NCI-H2107 treated with DMSO at 0.1 percent for 48 hours (cell line): ENCODE measurements at regions not wholly inside any gene's neighbourhood (a gene's known extent, or its start where the extent isn't known, plus 50 kb on each side); places are given as distances from the start of the nearest gene placed in this dataset.

ENCODE experiments used
- DNase-seq: peaks from one replicate; lab custom pipeline; 2025; ENCODE audit not compliant: unreplicated experiment; lab: John Stamatoyannopoulos, UW

- no peak for DNase-seq
These were observed 1023.5 kb downstream of the BRD1 start for GRCh38 chr22:48803948-48804810.

- no peak for DNase-seq
These were observed 1024.3 kb downstream of the BRD1 start for GRCh38 chr22:48803171-48803947.

- no peak for DNase-seq
These were observed 1025.1 kb downstream of the BRD1 start for GRCh38 chr22:48802576-48802975.

- no peak for DNase-seq
These were observed 1026.6 kb downstream of the BRD1 start for GRCh38 chr22:48800886-48801607.

GRCh38 chr22:48800036-48800885 lies 1027.4 kb downstream of the BRD1 start:
- no peak for DNase-seq

GRCh38 chr22:48799227-48799970 lies 1028.3 kb downstream of the BRD1 start:
- no peak for DNase-seq

GRCh38 chr22:48798281-48799226 lies 1029.1 kb downstream of the BRD1 start:
- DNase-seq, result no peak

GRCh38 chr22:48797731-48798130 lies 1029.9 kb downstream of the BRD1 start:
- DNase-seq, result no peak

- DNase-seq, result no peak
These were observed 1031.2 kb downstream of the BRD1 start for GRCh38 chr22:48796310-48797015.

- DNase-seq, result no peak
These were observed 1032.0 kb downstream of the BRD1 start for GRCh38 chr22:48795664-48796063.

- DNase-seq, result no peak
These were observed 1032.8 kb downstream of the BRD1 start for GRCh38 chr22:48794906-48795305.

GRCh38 chr22:48793949-48794348 lies 1033.7 kb downstream of the BRD1 start:
- no peak for DNase-seq

- no peak for DNase-seq
These were observed 1041.0 kb downstream of the BRD1 start for GRCh38 chr22:48786679-48786996.

GRCh38 chr22:48785792-48786678 lies 1041.6 kb downstream of the BRD1 start:
- DNase-seq, result no peak

GRCh38 chr22:48784701-48785503 lies 1042.8 kb downstream of the BRD1 start:
- DNase-seq, result no peak

GRCh38 chr22:48783821-48784266 lies 1043.8 kb downstream of the BRD1 start:
- no peak for DNase-seq
